ENCODE measurements at regions not wholly inside any gene's neighbourhood (a gene's known extent, or its start where the extent isn't known, plus 50 kb on each side); places are given as distances from the start of the nearest gene placed in this dataset.

- DNase-seq, result no peak
Measured at GRCh38 chr9:129486756-129487657, 133.9 kb downstream of the C9orf50 start.

DNA sequence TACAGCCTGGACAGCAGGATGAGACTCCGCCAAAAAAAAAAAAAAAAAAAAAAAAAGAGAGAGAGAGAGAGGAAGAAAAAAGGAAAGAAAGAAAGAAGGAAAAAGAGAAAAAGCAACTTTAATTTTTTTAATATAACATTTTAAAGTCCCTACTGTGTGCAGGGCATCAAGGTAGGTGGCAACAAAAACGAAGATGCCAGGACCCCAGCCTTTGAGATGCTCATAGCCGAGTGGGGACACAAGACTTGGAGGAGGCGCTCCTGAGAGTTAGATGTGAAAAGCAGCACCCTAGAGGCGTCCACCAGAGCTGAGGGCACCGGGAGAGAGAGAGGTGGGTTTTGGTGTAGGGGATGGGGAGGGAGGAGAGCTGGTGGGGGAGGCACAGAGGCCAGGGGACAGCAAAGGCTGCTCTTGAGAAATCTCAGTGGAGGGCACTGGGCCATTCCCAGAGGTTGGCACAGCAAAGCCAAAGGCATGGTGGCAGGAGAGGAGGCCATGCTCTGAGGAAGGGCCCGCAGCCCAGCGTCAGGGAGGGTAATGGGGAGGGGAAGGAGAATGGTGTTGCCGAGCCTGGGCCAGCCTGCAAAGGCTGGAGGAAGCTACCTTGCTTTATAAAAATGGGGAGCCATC is 135.6 kb downstream of the C9orf50 start:
- no peak for DNase-seq

DNA sequence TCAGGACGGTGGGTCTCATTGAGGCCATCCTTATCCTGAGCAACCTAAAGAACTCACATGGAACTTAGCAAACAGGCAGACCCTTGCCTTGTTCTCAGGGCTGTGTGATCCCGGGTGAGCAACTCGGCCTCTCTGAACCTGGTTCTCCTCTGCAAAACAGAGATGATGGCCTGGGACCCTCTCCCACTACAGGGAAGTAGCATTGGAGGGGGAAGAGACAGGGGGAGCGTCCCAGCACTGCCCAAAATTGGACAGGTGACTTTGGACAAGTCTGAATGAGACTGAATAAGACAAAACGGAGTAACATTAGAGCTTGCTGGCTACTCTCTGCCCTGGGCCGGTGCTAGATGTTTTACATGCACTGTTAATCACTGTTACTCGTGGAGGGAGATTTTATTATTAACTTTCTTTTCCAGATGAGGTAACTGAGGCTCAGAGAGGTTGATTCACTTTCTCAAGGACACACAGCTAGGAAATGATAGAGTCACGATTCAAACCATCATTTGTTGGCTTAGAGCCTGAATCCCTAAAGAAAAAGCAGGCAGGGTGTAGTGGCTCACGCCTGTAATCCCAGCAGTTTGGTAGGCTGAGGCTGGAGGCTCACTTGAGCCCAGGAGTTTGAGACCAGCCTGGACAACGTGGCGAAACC is 136.4 kb downstream of the C9orf50 start:
- DNase-seq, result no peak

- peak in 1 of 2 donors; percentile 34 for DNase-seq
Measured at GRCh38 chr9:129483415-129484351, 137.2 kb downstream of the C9orf50 start.

DNA sequence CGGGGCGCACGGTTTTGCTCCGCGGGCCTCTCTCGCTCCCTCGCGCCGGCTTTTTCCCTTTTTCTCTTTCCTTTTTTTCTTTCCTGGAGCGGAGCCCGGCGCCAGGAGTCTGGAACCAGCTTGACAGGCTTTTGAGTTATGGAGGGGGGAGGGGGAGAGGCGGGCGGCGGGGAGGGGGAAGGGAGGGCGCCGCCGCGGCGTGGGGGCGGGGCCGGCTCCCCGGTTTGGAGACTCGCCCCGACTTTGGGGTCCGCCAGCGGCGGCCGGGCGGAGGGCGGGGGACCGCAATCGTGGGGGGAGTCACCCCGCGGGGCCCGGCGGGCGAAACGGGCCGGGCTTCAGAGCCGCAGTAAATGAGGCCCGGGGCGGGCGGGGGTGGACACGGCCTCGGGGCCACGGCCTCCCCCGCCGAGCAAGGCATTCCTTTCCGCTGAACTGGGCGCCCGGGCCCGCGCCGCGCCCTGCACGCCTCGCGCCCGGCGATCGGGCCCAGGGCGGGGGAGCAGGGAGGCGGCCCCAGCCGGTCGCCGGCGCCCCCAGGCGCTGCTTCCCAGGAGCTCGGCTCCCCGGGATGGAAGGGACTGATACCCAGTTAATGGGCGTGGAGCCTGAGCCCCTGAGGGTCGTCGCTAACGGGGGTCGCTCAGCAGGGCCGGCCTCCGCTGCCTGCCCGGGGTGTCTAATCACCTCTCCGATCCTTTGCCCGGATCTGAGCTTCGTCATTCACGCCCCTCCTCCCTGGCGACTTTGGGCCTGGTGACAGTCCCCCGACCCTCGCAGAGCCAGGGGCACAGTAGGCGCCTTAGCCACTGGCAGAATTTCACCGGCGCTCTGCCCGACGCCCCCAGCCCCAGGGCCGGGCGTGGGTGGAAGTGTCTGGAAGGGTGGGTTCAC is 138.1 kb downstream of the C9orf50 start:
- DNase-seq, result peak; percentile 39 to 44

GRCh38 chr9:129481810-129482511 is 138.9 kb downstream of the C9orf50 start:
- no peak for DNase-seq

DNA sequence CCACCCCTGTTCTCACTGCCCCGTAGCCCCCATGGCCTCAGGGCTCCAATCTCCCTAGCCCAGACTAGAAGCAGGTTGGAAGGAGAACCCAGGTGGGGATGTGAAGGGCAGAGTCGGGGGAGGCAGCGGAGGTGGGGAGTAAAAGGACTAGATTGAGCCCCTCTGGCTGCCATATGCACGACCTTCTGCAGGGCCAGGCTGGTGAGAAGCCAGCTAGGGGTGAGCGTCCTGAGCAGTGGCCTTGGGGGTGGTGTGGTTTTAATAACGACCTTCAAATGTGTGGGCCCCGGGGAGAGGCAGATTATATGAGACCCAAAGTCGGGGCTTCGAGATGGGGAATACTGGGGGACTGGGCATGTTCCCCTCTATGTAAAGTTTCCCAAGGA is 139.5 kb downstream of the C9orf50 start:
- no peak for DNase-seq

GRCh38 chr9:129480745-129481144 is 140.2 kb downstream of the C9orf50 start:
- no peak for DNase-seq

DNA sequence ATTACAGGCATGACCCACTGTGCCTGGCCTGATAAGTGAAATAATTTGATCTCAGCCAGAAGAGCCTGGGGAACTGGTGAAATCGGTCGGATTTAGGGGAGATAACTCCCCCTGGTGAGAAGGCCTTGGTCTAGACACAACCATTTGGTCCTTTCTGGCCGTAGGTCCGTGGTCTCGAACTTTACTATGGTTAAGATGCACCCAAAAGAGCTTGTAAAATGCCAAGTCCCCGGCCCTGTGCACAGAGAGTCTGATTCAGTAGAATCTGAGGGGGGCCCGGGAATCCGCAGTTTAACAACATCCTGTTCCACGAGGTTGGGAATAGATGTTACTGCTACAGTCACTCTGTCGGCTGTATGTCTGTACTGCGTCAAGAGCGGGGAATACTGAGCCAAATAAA is 140.7 kb downstream of the C9orf50 start:
- no peak for DNase-seq

DNA sequence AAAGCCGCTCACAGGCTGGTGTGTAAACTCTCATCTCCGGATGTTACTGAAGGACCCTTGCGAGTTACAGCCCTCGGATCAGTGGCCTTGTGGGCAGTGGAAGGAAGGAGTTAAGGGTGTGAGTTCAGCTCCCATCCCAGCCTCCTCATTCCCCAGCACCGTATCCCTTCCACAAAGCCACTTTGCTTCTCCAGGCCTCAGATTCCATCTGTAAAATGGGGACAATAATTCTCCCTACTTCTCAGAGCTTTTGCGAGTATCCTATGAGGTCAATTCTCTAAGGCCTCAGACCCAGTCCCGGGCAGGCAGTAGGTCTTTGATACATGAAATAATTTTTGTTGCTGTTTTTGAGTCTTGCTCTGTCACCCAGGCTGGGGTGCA is 141.3 kb downstream of the C9orf50 start:
- DNase-seq, result no peak

DNA sequence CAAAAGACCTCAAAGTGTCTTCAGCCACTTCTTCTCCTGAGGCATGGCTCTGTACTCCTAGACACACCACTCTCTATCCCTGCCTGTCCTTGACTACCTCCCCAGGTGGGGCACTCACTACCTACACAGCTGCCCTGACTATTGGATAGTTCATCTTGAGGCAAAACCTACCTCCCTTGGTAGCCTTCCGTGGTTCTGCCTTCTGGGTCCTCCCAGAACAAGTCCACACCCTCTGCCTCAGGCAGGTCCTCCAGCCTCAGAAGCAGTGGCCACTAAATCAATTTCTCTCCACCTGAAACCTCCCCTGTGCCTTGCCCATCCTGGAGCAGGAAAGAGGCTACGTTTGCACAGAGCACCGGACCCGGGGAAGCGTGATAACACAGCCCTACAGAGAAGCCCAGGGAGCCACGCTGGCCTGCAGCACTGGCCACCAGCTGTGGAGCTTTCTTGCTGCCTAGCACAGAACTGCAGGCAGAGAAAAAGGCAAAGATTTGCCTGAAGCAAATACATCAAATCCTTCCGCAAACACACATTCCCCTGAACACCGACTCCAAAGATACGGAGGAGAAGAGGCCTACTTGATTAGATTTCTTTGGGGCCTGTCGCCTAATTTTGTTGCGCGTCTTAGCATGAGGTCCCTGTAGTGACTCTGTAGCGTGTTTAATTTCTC is 141.8 kb downstream of the C9orf50 start:
- DNase-seq, result no peak

GRCh38 chr9:129478461-129478860 is 142.4 kb downstream of the C9orf50 start:
- no peak for DNase-seq

DNA sequence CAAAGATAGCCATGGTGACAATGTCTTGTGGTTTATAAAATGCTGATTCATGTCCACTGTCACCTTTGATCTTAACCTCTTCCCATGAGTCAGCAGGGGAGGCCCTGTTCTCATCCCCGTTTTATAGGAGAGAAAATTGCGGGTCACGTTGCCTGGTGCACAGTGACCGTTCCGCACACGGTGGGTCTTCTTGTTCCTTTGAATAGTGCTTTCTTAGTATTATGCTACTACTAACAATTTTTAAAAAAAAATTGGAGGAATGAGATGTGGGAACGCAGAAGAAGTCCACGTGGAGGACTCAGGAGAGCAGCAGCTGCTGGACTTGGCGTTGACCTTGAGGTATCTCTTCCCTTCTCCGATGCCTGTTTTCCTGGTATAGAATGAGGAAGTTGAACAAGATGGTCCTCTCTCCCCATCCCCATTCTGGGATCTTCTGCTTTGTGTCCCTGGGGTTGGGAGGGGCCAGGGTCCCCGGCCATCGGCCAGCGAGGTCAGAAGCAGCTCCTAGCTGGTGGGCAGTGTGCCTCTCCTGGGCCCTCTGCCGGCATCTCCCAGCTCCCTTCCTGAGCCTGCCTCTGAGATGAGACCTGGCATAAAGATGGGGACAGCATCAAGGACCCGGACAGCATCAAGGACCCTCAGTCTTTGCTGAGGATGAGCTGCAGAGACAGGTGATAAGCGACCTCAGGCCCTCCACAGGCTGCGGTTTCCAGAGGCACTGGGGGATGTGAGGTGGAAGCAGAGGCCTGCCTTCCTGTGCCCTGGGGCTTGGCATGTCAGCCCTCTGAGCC is 143.9 kb downstream of the C9orf50 start:
- DNase-seq, result no peak

GRCh38 chr9:129474740-129475404 is 146.0 kb downstream of the C9orf50 start:
- DNase-seq, result no peak

DNA sequence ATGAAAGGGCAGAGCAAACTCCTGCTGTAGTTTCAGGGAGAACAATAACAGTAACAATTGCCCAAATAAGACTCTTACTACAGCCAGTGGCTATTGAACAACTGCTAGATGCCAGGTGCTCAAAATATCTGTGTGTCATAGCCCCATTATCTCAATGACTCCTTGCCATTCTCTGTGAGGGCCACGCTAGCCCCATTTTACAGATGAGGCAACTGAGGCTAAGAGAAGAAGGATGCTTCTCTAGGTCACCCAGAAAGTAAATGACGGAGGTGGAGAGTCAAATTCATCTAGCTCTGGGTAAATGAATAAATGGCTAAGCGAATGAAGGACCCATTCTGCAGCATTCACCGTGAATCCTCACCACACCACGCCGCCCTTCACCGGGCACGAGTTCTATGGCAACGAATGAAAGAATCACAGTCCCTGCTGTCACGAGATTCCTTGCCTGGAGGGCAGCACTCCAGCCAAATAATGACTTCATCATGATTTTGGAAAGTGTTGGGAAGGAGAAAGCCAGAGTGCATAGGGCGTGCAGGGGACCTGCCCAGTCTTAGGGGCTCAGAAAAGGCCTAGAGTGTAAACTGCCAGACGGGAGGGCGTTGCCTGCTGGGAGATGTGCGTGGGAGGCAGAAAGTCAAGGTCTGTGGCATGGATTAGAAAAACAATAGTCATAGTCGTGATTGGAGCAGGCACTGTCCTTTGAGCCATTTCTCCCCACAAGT is 147.2 kb downstream of the C9orf50 start:
- DNase-seq, result no peak

- DNase-seq, result no peak
Measured at GRCh38 chr9:129472651-129473102, 148.2 kb downstream of the C9orf50 start.

DNA sequence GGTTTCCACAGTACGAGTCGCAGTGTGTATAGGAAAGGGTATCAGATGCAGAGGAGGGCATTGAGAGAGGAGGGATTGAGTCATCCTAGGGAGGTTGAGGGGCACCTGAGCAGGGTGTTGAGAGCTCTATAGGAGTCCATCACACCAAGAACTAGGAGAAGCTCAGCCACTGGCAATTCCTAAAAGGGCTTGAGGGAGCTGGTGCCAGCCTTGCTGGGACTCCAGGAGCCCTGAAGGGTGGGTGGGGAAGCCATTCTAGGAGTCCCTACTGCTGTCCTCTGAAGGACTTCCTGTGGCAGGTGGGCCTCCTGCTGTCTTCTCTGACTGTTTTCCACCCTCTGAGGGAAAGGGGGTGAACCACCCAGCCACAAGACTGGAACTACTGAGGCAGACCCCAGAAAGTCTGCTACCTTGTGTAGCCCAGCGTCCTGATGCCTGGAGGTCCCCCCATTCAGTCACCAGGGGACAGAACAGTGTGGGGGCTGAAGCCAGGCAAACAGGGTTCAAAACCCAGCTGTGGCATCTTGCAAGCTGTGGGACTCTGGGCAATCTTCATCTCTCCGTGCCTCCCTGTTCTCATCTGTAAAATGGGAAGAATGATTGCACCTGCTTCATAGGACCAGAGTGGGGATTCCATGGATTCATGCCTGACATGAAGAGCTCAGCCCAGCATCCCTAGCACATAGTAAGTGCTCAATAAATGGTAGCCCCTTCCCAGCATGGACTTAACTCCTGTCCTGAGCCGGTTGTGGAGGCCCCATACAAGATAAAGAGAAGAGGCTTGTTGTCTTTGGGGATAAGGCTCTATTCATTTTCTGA is 149.5 kb downstream of the C9orf50 start:
- DNase-seq, result no peak

Measured in stimulated activated CD4-positive, alpha-beta T cell treated with anti-CD3 and anti-CD28 coated beads, Interleukin-2, amount 100 ng/mL, for 24 hours (primary cell).